CD4-positive, alpha-beta T cell treated with Interleukin-1 beta for 1 hour (primary cell): ENCODE measurements at regions not wholly inside any gene's neighbourhood (a gene's known extent, or its start where the extent isn't known, plus 50 kb on each side); places are given as distances from the start of the nearest gene placed in this dataset.

Source experiments
- DNase-seq, 2 donors: peaks; one replicate each; pipeline ENCODE4 v3.0.0-alpha.2; 2020 to 2022

- peak; percentile 1 to 32 for DNase-seq
Observed at GRCh38 chr10:63866075-63866746, 345.0 kb downstream of the REEP3 start.

- DNase-seq: no peak
Observed at GRCh38 chr10:63866747-63867140, 345.5 kb downstream of the REEP3 start.

- no peak for DNase-seq
Observed at GRCh38 chr10:63878428-63878827, 357.2 kb downstream of the REEP3 start.

- DNase-seq: no peak
Observed at GRCh38 chr10:63883861-63884260, 362.7 kb downstream of the REEP3 start.

- no peak for DNase-seq
Observed at GRCh38 chr10:63884426-63884825, 363.2 kb downstream of the REEP3 start.

- no peak for DNase-seq
Observed at GRCh38 chr10:63885156-63885555, 364.0 kb downstream of the REEP3 start.

GRCh38 chr10:63886281-63887022 is 365.3 kb downstream of the REEP3 start:
- no peak for DNase-seq

GRCh38 chr10:63887023-63887589 is 365.9 kb downstream of the REEP3 start:
- DNase-seq: no peak

- no peak for DNase-seq
Observed at GRCh38 chr10:63887600-63888370, 366.6 kb downstream of the REEP3 start.

- no peak for DNase-seq
Observed at GRCh38 chr10:63889803-63890202, 368.6 kb downstream of the REEP3 start.

- DNase-seq: no peak
Observed at GRCh38 chr10:63896992-63897391, 375.8 kb downstream of the REEP3 start.

GRCh38 chr10:63899673-63900300 is 378.6 kb downstream of the REEP3 start:
- no peak for DNase-seq

- DNase-seq: no peak
Observed at GRCh38 chr10:63901228-63901627, 380.0 kb downstream of the REEP3 start.

GRCh38 chr10:63901881-63902280 is 380.7 kb downstream of the REEP3 start:
- no peak for DNase-seq

GRCh38 chr10:63910806-63911205 is 389.6 kb downstream of the REEP3 start:
- no peak for DNase-seq

- DNase-seq: no peak
Observed at GRCh38 chr10:63915240-63915639, 394.0 kb downstream of the REEP3 start.

GRCh38 chr10:63917363-63917762 is 396.2 kb downstream of the REEP3 start:
- no peak for DNase-seq

- DNase-seq: no peak
Observed at GRCh38 chr10:63919575-63920279, 398.5 kb downstream of the REEP3 start.

- no peak for DNase-seq
Observed at GRCh38 chr10:63920926-63921325, 399.7 kb downstream of the REEP3 start.

GRCh38 chr10:63921908-63922467 is 400.8 kb downstream of the REEP3 start:
- DNase-seq: no peak

GRCh38 chr10:63922468-63923284 is 401.5 kb downstream of the REEP3 start:
- DNase-seq: no peak
